HG02571 (cell line): ENCODE measurements at regions not wholly inside any gene's neighbourhood (a gene's known extent, or its start where the extent isn't known, plus 50 kb on each side); places are given as distances from the start of the nearest gene placed in this dataset.
"Not testable (repeated sequence)": the region's sequence is repeated elsewhere in the genome, so short reads cannot be mapped to it uniquely, and the experiment has no call there.

Experiments
- ATAC-seq: cut with Tn5 transposase; IDR thresholded peaks from one replicate; pipeline ENCODE4 v1.9.1; 2021; ENCODE audit warnings: mild to moderate bottlenecking, moderate library complexity; ENCODE audit not compliant: unreplicated experiment

DNA sequence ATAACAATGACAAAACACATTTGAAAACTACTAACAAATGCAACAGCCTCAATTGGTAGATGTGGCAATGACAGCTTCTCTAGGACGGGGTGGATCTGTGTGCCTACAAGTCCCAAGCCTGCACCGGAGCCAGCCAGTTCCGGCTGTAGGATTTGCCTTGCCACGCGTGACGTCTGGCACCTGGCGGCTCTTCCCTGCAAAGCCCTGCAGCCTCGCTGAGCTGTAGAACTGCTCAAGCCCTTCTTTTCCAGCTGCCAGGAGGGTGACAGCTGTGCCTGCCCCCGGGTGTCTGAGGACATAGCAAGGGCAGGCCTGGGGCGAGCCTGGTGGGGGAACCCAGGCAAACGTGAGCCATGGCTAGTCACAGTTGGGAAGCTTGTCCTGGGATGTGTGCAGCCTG, 4388.0 kb upstream of the TPTE start:
- ATAC-seq = not testable (repeated sequence)

- not testable (repeated sequence) for ATAC-seq
These were observed 4387.3 kb upstream of the TPTE start for GRCh38 chr21:6133852-6134630.

GRCh38 chr21:6136732-6137131, 4384.7 kb upstream of the TPTE start:
- not testable (repeated sequence) for ATAC-seq

DNA sequence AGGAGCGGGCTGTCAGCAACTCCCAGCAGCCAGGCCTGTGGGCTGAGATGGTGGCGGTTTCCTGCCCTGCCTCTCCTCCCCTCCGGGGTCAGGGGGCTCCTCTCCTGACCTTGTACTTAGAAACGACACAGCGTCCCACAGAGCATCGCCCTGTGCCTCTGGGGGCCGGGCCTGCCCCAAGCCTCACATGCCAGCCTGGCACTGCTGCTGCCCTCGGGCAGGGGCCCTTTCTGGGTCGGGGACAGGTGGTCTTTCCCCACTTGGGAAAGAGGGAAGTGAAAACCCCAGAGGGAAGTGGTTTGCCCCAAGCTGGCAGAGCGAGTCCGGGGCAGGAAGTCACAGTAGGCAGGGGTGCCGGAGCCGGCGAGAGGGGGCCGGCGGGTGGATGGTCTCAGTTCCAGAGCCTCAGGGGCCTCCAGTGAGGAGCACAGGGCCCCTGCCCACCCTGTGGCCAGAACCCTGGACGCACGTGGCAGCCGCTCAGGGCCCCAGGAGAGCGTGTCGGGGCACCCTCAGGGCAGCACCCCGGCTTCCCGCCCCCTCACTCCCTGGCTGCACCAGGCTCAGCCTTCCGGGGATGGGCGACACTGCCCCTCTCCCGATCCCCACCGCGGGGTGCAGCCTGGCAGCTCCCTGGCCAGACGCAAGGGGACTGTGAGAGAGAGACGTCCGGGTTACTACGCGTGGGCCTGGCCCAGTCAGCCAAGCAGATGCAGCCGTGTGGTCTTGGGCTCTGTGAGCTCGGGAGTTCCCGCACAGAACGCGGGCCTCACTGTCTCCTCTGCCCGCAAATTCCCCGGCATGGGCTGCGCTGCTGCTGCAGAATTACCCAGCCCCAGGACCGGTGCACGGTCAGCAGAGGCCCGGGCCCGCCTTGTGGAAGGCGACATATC, 4382.9 kb upstream of the TPTE start:
- not testable (repeated sequence) for ATAC-seq

GRCh38 chr21:6139331-6139730, 4382.1 kb upstream of the TPTE start:
- ATAC-seq = not testable (repeated sequence)

GRCh38 chr21:6139862-6140261, 4381.5 kb upstream of the TPTE start:
- ATAC-seq = not testable (repeated sequence)

DNA sequence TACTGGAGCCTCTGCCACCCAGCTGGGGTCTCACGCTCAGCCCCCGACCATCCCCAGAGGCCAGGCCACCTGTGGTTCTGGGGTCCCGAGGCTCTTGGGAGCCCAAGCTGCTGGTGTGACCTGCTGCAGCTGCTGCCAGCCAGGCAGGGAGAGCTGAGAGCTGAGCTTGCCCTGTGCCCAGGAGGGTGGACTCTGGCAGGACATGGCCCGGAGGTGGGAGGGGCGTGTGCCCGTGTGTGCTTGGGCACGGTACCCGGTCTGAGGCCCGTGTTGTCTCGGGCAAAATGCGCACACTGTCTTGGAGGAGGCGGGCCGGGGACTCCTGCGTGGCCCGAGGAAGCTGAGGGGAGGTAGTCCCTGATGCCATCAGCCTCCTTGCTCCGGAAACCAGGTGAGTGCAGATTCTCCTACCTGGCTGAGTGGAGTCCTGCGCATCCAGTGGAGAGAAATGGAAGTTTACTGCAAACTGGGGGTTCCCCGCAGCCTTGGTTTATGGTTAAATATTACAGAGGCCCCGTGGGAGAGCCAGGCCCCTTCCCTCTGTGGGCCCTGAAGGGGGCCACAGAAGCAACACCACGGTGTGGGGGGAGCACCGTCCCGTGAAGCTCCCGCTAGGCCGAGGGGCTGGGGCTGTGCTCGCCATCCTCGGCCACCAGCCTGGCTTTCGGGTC, 4380.8 kb upstream of the TPTE start:
- not testable (repeated sequence) for ATAC-seq

GRCh38 chr21:6141138-6141474, 4380.3 kb upstream of the TPTE start:
- ATAC-seq = not testable (repeated sequence)

DNA sequence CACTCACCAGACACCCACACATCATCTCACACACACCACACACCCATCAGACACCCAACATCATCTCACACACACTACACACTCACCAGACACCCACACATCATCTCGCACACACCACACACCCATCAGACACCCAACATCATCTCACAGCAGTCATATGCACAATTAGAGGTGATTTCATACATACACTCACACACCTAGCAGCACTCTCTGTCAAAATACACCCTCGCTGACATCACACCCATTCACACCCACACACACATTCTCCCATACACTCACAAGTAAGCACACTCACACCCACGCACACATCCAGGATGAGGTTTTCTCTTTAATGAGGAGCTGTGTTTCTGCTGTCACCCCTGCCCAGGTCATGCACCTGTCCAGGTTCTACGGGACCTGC, 4368.2 kb upstream of the TPTE start:
- ATAC-seq = not testable (repeated sequence)

DNA sequence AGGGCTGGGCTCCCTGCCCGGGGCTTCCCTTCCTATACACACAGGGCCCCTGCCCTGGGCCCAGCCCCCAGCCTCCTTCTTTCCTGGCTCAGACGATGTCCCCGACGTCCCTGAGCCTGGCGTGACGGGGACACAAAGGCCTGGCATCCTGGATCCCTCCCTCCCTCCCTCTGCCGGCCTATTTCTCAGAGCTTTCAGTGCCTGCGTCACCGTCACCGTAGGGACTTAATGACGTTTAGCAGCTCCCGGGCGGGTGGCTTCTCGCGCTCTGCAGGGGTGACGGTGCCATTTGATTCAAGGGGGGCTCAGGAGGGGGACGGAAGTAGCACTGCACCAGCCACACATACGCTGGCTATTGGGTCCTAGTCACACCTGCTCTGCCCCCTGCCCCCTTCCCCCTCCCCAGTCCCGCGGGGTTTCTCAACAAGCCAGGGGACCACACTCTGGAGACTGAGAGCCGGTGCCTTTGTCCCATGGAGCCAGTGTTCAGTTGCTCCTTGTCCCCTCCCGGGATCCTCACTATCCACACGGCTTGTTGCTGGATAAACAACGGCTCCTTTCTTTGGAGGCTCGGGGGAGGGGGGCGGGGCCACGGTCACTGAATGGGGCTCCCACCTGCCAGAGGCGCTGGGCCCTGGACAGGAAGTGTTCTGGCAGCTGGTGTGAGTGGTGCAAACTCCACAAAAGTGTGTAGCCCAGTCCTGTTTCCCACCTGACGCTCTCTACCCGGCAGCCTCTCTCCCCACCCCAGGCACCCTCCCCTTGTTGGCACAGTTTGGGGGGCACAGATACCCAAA, 4366.7 kb upstream of the TPTE start:
- not testable (repeated sequence) for ATAC-seq

DNA sequence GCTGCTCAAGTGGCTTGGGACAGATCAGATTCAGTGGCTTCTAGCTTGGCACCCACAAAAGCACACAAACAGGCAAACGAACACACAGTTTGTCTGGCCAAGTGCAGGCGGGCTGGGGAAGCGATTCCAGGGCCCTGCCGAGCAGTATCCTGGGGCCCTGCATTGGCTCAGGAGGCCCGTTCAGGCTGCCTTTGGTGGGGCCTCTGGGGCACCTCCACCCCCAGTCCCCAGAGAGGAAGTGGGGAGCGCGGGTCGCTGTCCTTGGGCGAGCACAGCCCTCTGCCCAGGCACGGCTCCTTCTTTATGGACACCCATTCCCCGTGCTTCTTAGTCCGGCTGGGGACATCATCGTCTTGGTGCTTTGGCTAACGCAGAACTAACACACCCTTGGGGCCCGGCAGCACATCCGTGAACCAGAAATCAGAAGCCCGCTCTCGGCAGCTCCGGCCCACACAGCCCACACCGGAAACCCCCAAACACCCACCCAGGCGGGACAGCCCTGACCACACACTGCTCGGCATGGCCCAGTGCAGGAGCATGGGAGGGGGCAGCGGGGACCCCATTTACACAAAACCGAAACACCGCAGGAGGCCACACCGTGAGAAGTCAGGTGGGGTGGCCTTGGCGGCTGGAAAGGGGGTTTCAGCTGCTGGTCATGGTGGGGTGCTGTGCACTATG, 4364.5 kb upstream of the TPTE start:
- ATAC-seq = not testable (repeated sequence)

GRCh38 chr21:6157515-6157914, 4363.9 kb upstream of the TPTE start:
- not testable (repeated sequence) for ATAC-seq

DNA sequence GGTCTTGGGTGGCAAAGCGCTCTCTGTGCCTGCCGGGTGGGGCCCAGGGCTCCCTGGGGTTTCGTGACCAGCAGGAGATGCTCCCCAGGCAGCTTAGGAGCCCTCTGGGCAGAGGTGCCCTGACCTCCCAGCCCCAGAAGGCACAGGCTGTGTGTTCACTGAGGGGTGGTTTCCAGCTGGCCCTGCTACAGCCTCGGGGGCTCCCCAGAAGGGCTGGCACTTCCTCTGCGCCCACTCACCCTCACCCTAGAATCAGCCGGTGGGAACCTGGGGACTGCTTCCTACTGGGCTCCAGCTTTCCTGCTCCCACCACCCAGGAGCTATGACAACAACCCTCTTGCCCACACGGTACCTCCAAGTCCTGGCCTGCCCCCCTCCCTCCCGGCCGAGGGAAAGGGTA, 4363.2 kb upstream of the TPTE start:
- ATAC-seq = not testable (repeated sequence)
